ENCODE measurements at regions not wholly inside any gene's neighbourhood (a gene's known extent, or its start where the extent isn't known, plus 50 kb on each side); places are given as distances from the start of the nearest gene placed in this dataset.

GRCh38 chrX:39734174-39734776 lies 363.5 kb downstream of the BCOR start:
- no peak for DNase-seq (ENCODE audit: low read depth)
- no peak overlapping the region for H3K4me3 ChIP-seq (ENCODE audit: low read depth, low read length)
- no peak for TF ChIP-seq CTCF (IDR thresholded peaks at IDR 0.05; ENCODE audit: low read depth, low read length, missing control alignments)
- in situ Hi-C loops (cut with HindIII; ENCODE audit: low sequenced_read_pairs): no loop called here

DNA sequence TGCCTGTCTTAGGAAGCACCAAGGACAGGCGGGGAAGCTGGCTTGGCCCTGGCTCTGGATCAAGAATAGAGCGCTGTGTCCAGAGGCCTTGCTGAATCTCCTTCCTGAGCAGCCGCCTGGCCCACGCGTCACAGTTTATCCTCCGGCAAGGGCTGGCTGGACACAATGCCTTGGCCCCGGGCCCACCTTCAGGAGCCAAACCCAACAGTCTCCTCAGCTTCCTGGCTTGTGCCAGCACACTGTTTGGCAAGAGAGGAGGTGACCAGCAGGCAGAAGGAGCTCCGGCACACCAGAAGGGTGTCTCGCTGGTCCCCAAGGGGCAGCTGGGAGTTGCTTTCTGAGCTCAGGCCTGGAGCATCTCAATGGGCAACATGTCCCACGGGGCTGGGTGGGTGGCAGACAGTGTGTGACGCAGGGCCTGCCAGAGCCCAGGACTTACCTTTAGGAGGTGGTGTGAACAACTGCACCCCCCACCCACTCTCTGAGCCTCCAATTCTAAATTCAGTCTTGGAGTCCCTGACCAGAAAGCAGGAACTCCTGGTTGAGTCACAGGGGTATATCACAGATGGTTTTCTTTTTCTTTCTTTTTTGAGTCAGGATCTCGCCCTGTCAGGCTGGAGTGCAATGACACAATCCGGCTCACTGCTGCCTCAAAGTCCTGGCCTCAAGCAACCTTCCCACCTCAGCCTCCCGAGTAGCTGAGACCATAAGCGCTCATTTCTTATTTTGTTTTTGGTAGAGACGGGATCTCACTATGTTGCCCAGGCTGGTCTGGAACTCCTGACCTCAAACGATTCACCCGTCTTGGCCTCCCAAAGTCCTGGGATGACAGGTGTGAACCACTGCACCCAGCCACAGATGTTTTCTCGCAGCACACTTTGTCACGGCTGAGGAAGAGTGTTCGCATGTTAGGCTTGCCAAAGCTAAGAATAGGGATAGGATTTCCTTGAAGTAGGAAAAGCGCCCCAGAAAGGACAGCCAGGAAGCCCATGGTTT lies 361.2 kb downstream of the BCOR start:
- no peak for DNase-seq (ENCODE audit: low read depth)
- H3K4me3 ChIP-seq (ENCODE audit: low read depth, low read length): no peak overlapping the region
- in situ Hi-C loops (cut with HindIII; ENCODE audit: low sequenced_read_pairs): no loop called here
- TF ChIP-seq CTCF (IDR thresholded peaks at IDR 0.05; ENCODE audit: low read depth, low read length, missing control alignments): no peak

- no peak for TF ChIP-seq CTCF (IDR thresholded peaks at IDR 0.05; ENCODE audit: low read depth, low read length, missing control alignments)
- no peak for DNase-seq (ENCODE audit: low read depth)
- H3K4me3 ChIP-seq (ENCODE audit: low read depth, low read length): no peak overlapping the region
- in situ Hi-C loops (cut with HindIII; ENCODE audit: low sequenced_read_pairs): no loop called here
Measured at GRCh38 chrX:39739585-39739984, 358.2 kb downstream of the BCOR start.

DNA sequence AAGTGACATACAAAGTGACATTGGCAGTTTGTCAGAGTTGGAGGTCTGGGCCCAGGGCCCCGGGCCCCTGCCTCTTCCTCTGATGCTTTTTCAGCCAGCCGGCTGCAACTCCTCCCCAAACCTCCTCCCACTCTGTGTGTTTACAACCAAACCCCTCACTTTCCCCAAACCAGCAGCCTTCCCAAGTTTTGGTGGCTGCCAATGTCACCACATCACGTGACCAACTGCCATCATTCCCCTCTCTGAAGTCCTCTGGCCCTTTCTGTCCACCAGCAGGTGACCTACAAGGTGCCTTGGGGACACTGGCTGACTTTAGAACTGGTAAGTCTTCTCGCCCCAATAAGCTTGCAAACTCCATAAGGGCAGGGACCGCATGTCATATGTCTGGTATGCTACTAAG lies 357.7 kb downstream of the BCOR start:
- in situ Hi-C loops (cut with HindIII; ENCODE audit: low sequenced_read_pairs): no loop called here
- DNase-seq (ENCODE audit: low read depth): no peak
- no peak overlapping the region for H3K4me3 ChIP-seq (ENCODE audit: low read depth, low read length)
- TF ChIP-seq CTCF (IDR thresholded peaks at IDR 0.05; ENCODE audit: low read depth, low read length, missing control alignments): no peak

GRCh38 chrX:39741904-39742303 lies 355.9 kb downstream of the BCOR start:
- no peak overlapping the region for H3K4me3 ChIP-seq (ENCODE audit: low read depth, low read length)
- no peak for TF ChIP-seq CTCF (IDR thresholded peaks at IDR 0.05; ENCODE audit: low read depth, low read length, missing control alignments)
- in situ Hi-C loops (cut with HindIII; ENCODE audit: low sequenced_read_pairs): no loop called here
- DNase-seq (ENCODE audit: low read depth): no peak

DNA sequence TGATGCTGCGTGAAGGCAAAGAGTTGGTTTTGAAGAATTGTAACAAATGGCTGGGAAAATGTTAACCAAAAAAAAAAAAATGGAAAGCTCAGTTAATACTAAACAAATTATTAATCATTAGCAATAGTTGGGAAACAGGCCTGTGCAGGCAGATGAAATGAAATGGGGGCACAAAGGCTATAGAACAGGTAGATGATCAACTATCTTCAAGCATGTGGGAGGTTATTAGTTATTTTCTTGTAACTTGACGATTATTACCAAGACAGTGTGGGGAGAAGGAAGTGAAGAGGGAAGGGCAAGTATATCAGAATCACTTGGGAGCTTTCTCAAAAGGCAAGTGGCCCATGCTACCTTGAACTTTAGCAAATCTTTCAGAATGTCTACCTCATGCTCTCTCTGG lies 351.9 kb downstream of the BCOR start:
- TF ChIP-seq CTCF (IDR thresholded peaks at IDR 0.05; ENCODE audit: low read depth, low read length, missing control alignments): no peak
- no peak for DNase-seq (ENCODE audit: low read depth)
- in situ Hi-C loops (cut with HindIII; ENCODE audit: low sequenced_read_pairs): no loop called here
- H3K4me3 ChIP-seq (ENCODE audit: low read depth, low read length): no peak overlapping the region
